NCI-H82 treated with DMSO at 0.1 percent for 48 hours (cell line): ENCODE measurements at regions not wholly inside any gene's neighbourhood (a gene's known extent, or its start where the extent isn't known, plus 50 kb on each side); places are given as distances from the start of the nearest gene placed in this dataset.
A peak's percentile ranks its signal among the peaks of the same experiment; 100 is the strongest.

ENCODE experiments used
- DNase-seq: peaks from one replicate; lab custom pipeline; 2025; ENCODE audit not compliant: unreplicated experiment; lab: John Stamatoyannopoulos, UW

- no peak for DNase-seq
Measured at GRCh38 chr12:126055521-126055920, 990.3 kb downstream of the AACS start.

- no peak for DNase-seq
Measured at GRCh38 chr12:126061777-126062176, 996.5 kb downstream of the AACS start.

GRCh38 chr12:126064028-126064427, 998.8 kb downstream of the AACS start:
- DNase-seq, result no peak

GRCh38 chr12:126067626-126068329, 1002.5 kb downstream of the AACS start:
- DNase-seq, result peak; percentile 14

GRCh38 chr12:126069549-126070165, 1004.4 kb downstream of the AACS start:
- peak; percentile 34 for DNase-seq

GRCh38 chr12:126076515-126076914, 1011.3 kb downstream of the AACS start:
- no peak for DNase-seq

- no peak for DNase-seq
Measured at GRCh38 chr12:126083926-126084325, 1018.7 kb downstream of the AACS start.

GRCh38 chr12:126084480-126084879, 1019.2 kb downstream of the AACS start:
- DNase-seq, result no peak

GRCh38 chr12:126086242-126086641, 1021.0 kb downstream of the AACS start:
- DNase-seq, result no peak

- no peak for DNase-seq
Measured at GRCh38 chr12:126087692-126088091, 1022.5 kb downstream of the AACS start.

GRCh38 chr12:126093908-126094307, 1028.7 kb downstream of the AACS start:
- peak; percentile 1 for DNase-seq

GRCh38 chr12:126095748-126096510, 1030.7 kb downstream of the AACS start:
- DNase-seq, result no peak

GRCh38 chr12:126106706-126107105, 1041.5 kb downstream of the AACS start:
- DNase-seq, result no peak

GRCh38 chr12:126107659-126108058, 1042.4 kb downstream of the AACS start:
- no peak for DNase-seq

- no peak for DNase-seq
Measured at GRCh38 chr12:126108247-126108646, 1043.0 kb downstream of the AACS start.

- DNase-seq, result no peak
Measured at GRCh38 chr12:126112141-126112540, 1046.9 kb downstream of the AACS start.

- DNase-seq, result no peak
Measured at GRCh38 chr12:126112849-126113248, 1047.6 kb downstream of the AACS start.

- no peak for DNase-seq
Measured at GRCh38 chr12:126114441-126114840, 1049.2 kb downstream of the AACS start.

- no peak for DNase-seq
Measured at GRCh38 chr12:126117502-126117901, 1052.3 kb downstream of the AACS start.

- DNase-seq, result no peak
Measured at GRCh38 chr12:126139355-126139754, 1074.1 kb downstream of the AACS start.

GRCh38 chr12:126144603-126145002, 1079.4 kb downstream of the AACS start:
- no peak for DNase-seq

- no peak for DNase-seq
Measured at GRCh38 chr12:126147321-126147720, 1082.1 kb downstream of the AACS start.
